GM03348 (cell line): ENCODE measurements at regions not wholly inside any gene's neighbourhood (a gene's known extent, or its start where the extent isn't known, plus 50 kb on each side); places are given as distances from the start of the nearest gene placed in this dataset.
"Not testable (repeated sequence)": the region's sequence is repeated elsewhere in the genome, so short reads cannot be mapped to it uniquely, and the experiment has no call there.

Source experiments
- DNase-seq: peaks from one replicate; pipeline ENCODE4 v3.0.0; 2012; ENCODE audit warnings: low spot score

GRCh38 chr3:20394243-20394642, 208.2 kb upstream of the SGO1 start:
- no peak for DNase-seq

- DNase-seq = no peak
Measured at GRCh38 chr3:20391644-20392043, 205.6 kb upstream of the SGO1 start.

DNA sequence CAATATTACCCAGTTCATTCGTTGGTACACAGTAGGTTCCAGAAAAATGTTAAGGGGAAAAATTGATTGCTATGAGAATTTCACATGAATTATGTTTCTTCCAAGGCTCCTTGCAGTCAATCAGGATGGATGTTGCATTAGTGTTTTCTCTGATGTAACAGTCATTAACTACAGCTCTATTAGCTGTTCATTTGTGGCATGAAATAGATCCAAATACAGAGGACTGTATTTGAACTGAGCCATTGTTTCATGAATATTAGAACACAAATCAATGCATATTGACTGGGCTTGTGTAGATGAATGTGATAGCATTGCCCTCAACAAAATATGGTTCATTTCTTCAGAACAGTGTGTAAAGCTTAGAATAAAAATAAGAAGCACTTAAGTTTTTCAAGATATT, 203.0 kb upstream of the SGO1 start:
- no peak for DNase-seq

DNA sequence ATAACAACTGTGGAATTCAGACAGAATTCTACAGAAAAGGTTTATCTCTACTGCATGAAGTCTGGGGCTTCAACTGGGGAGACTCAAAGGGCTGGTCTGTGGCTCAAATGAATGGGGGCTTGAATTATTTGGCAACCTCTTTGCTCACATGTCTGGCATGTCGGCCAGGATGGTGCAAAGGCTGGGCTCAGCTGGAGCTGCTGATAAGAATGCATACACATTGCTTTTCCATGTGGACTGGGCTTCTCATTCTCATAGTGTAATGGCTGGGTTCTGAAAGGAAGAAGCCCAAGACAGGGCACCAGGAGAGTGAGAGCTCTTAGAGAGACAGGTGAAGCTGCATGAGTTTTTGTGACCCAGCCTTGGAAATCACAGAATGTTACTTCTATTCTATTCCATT, 194.3 kb upstream of the SGO1 start:
- DNase-seq = no peak

DNA sequence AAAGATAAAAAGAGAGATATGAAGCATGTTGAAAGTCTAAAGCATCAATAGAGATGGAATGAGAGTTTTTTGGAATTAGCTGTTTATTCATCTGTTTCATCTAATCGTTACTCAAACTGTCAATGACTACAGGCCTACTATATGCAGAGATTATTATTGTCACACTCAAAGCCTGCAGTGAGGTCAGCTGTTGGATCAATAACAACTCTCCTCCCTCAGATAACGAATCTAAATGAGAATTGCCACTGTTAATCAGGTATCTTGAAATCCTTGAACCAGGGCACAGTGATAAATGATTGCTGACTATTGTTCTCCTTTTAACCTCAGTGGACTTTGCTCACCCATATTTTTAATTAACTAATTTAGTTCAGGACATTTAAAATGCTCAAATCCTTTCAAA, 192.3 kb upstream of the SGO1 start:
- no peak for DNase-seq

DNA sequence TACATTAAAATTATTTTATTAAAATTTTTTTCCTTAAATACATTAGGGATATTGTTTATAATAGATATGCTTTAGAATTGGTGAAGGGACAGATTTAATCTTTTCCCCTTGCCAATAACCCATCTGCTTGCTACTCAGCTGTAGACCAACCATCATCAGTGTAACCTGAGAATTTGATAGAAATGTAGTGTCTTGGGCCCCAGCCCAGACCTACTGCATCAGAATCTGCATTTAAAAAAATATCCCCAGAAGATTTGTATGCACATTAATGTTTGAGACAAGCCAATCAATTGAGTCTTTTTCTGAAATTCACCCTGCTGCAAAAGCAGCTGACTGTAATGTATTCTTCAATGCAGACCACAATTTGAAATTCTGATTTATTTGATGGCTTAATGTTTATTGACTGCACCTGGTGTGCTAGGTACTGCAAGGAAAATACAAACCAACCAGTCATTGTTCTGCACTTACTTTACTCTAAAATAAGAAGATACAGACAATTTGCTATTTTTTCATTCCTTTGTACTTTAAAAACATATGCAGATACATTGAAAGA, 190.7 kb upstream of the SGO1 start:
- DNase-seq = no peak

- DNase-seq = no peak
Measured at GRCh38 chr3:20375302-20375701, 189.3 kb upstream of the SGO1 start.

DNA sequence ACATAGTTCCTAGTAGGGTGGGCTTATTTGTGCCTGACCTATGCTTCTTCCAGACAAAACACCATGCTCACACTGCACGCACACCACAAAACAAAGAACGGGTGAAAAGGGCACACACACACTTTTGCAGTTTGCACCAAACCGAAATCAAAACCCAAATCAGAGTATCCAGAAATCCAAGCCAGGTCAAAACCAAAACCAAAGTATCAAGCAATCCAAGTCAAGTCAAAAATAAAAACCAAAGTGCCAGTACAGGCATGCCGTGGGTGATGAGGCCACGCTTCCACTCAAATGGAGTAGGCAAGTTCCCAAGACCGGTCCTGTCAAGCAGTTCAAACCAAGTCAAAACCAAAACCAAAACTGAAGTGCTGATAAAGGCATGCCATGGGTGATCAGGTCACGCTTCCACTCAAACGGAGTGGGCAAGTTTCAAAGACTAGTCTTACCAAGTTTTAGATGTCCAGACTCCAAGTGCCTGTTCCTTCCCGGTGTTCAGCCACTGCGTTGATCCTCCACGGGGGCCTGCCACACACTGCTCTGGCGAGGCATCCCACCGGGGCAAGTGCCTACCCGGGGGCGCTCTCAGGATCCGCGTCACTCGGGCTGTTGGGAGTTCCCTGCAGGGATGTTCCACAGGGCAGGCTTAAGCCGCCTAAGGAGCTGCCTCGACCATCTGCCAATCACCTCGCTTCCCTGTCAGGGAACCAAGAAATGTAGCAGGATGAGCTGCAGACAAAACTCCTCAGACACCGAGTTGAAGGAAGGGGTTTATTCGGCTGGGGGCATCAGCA, 184.5 kb upstream of the SGO1 start:
- DNase-seq = not testable (repeated sequence)

DNA sequence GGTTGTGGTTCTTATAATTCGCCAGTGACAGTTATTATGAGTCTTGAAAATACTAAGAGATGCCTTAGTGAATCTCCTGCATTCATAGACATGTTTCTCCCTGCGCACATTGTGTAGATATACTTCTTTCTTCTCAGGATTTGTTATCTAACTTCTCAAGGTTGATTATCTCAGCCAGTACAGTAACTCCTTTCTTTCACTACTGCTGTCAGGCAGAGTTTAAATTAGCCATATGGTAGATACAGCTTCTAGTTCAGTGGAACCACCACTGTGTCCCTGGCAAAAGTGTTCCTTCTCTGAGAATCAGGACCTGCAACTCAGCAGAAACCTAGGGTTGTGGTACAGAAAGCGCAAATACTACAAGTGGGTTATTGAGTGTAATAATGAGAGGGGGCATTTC, 175.0 kb upstream of the SGO1 start:
- no peak for DNase-seq

DNA sequence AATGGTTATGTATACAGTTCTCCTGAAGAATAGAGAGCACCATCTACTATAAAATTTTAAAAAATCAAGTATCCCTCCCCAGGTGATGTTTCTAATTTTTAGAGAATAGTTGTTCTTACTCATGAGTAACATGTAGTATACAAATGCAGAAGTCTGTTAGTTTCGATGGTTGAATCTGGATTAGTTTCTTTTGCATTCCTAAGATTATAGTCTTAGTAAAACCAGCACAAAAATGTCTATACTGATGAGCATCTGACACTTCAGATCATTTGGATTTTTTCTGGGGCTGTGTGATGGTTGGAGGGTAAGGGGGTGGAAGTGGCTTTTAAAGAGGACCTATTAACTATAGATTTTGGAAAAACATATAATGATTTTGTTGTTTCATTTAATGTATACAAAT, 167.3 kb upstream of the SGO1 start:
- no peak for DNase-seq

DNA sequence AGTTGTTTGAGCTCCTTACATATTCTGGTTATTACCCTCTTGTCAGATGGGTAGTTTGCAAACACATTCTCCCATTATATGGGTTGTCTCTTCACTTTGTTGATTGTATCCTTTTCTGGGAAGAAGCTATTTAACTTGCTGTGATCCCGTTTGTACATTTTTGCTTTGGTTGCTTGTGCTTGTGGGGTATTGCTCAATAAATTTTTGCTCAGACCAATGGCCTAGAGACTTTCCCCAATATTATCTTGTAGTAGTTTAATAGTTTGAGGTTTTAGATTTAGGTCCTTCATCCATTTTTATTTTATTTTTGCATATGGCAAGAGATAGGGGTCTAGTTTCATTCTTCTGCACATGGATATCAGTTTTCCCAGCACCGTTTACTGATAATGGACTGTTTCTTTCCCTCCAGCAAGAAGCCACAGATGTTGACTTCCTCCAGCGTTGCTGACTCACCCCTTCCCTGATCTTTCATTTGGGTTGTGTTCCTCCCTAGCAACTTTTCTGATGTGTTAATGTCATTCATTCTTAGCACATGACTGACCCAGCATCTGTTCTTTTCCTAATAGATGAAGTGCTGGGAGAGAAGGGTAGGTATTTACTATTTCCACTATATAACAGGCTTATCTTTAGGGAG, 166.7 kb upstream of the SGO1 start:
- no peak for DNase-seq

DNA sequence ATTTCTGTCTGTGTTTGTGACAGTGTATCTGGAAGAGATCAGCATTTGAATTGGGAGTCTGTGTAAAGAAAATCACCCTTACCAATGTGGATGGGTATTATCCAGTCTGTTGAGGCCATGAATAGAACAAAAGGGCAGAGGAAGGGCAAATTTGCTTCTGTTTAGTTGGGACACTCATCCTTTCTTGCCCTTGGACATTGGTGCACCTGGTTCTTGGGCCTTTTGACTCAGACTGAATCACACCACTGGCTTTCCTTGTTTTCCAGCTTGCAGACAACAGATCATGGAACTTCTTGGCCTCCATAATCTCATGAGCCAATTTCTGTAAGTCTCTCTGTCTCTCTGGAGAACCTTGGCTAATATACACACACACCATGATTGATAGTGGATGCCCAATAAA, 164.4 kb upstream of the SGO1 start:
- no peak for DNase-seq

DNA sequence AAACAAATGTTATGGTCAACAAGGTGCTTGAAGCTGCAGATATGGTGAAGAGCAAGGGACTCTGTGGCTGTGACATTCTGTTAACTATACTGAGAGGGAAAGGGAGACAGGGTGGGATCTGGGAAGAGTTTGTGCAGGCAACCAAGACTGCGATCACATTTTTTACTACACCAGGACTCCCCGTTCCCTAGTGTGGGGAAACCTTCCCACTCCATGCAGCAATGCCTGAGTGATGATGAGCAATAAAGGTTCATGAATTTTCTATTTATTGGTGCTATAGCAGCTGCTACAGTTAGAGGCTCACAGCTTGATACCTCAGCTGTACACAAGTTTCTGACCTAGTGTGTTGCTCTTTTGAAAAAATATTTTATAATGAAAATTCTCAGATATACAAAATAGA, 160.9 kb upstream of the SGO1 start:
- no peak for DNase-seq

GRCh38 chr3:20346369-20346768, 160.4 kb upstream of the SGO1 start:
- no peak for DNase-seq

DNA sequence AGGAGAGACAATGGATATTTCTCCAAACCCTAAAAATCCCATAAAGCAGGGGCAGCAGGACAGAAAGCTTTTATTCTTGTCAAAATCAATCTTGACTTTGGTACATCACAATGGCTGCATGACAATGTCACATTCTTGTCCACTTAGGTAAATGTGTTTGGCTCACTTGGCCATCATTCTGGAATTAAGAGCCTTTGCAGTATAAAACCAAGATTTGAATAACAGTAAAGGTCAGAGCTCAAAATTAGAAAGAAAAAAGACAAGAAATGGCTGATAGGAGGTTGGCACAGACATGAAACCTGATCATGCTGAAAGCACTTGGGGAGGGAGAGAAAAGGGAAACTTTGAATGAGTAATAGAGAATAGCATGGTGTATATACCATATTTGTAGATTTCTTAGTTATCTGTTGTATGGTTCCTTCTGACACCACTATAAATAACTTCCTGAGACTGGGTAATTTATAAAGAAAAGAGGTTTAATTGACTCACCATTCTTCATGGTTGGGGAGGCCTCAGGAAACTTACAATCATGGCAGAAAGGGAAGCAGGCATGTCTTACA, 158.5 kb upstream of the SGO1 start:
- DNase-seq = no peak

- no peak for DNase-seq
Measured at GRCh38 chr3:20343790-20344189, 157.8 kb upstream of the SGO1 start.

- DNase-seq = peak; percentile 75
Measured at GRCh38 chr3:20340324-20340928, 154.4 kb upstream of the SGO1 start.

GRCh38 chr3:20336572-20336971, 150.6 kb upstream of the SGO1 start:
- DNase-seq = no peak

- no peak for DNase-seq
Measured at GRCh38 chr3:20334842-20335241, 148.8 kb upstream of the SGO1 start.

GRCh38 chr3:20327889-20328288, 141.9 kb upstream of the SGO1 start:
- DNase-seq = no peak

GRCh38 chr3:20326541-20326940, 140.5 kb upstream of the SGO1 start:
- DNase-seq = no peak

- DNase-seq = no peak
Measured at GRCh38 chr3:20325563-20325962, 139.6 kb upstream of the SGO1 start.
